GM21825 (cell line): ENCODE measurements at regions not wholly inside any gene's neighbourhood (a gene's known extent, or its start where the extent isn't known, plus 50 kb on each side); places are given as distances from the start of the nearest gene placed in this dataset.

Experiments
- ATAC-seq: cut with Tn5 transposase; IDR thresholded peaks from one replicate; pipeline ENCODE4 v1.9.1; 2021; ENCODE audit warnings: mild to moderate bottlenecking, moderate library complexity; ENCODE audit not compliant: unreplicated experiment

- ATAC-seq = no peak
These were observed 704.9 kb upstream of the NUDT12 start for GRCh38 chr5:104267320-104268015.

- no peak for ATAC-seq
These were observed 703.6 kb upstream of the NUDT12 start for GRCh38 chr5:104266161-104266560.

GRCh38 chr5:104265531-104266140, 703.0 kb upstream of the NUDT12 start:
- no peak for ATAC-seq

- no peak for ATAC-seq
These were observed 684.7 kb upstream of the NUDT12 start for GRCh38 chr5:104247260-104247659.

- ATAC-seq = no peak
These were observed 678.5 kb upstream of the NUDT12 start for GRCh38 chr5:104241046-104241445.

GRCh38 chr5:104237586-104237985, 675.0 kb upstream of the NUDT12 start:
- no peak for ATAC-seq

- no peak for ATAC-seq
These were observed 661.5 kb upstream of the NUDT12 start for GRCh38 chr5:104223885-104224773.

GRCh38 chr5:104218200-104218599, 655.6 kb upstream of the NUDT12 start:
- ATAC-seq = no peak

GRCh38 chr5:104213216-104213615, 650.6 kb upstream of the NUDT12 start:
- ATAC-seq = no peak

GRCh38 chr5:104199771-104200170, 637.2 kb upstream of the NUDT12 start:
- no peak for ATAC-seq

- ATAC-seq = no peak
These were observed 635.6 kb upstream of the NUDT12 start for GRCh38 chr5:104198156-104198555.

GRCh38 chr5:104189909-104190308, 627.3 kb upstream of the NUDT12 start:
- ATAC-seq = no peak

GRCh38 chr5:104189031-104189430, 626.4 kb upstream of the NUDT12 start:
- ATAC-seq = no peak

GRCh38 chr5:104187656-104188055, 625.1 kb upstream of the NUDT12 start:
- no peak for ATAC-seq

- ATAC-seq = no peak
These were observed 623.9 kb upstream of the NUDT12 start for GRCh38 chr5:104186510-104186909.

GRCh38 chr5:104186100-104186499, 623.5 kb upstream of the NUDT12 start:
- ATAC-seq = no peak

GRCh38 chr5:104184264-104184663, 621.7 kb upstream of the NUDT12 start:
- no peak for ATAC-seq

- no peak for ATAC-seq
These were observed 616.4 kb upstream of the NUDT12 start for GRCh38 chr5:104178829-104179456.

- ATAC-seq = no peak
These were observed 615.5 kb upstream of the NUDT12 start for GRCh38 chr5:104178066-104178465.

GRCh38 chr5:104177651-104178050, 615.1 kb upstream of the NUDT12 start:
- ATAC-seq = no peak

- no peak for ATAC-seq
These were observed 610.4 kb upstream of the NUDT12 start for GRCh38 chr5:104172976-104173375.
